Esophagus squamous epithelium (tissue), 4 donors: ENCODE measurements at regions not wholly inside any gene's neighbourhood (a gene's known extent, or its start where the extent isn't known, plus 50 kb on each side); places are given as distances from the start of the nearest gene placed in this dataset.

Experiments used
- POLR2A ChIP-seq, 4 donors: fragments of 450-650 bp; IDR thresholded peaks; one replicate each; pipeline ENCODE4 v1.6.1; 2017; ENCODE audit warnings: antibody characterized with exemption in 4 of 4, mild to moderate bottlenecking in 4 of 4, moderate library complexity in 3 of 4
- TF ChIP-seq, protein P1 (sequence below), 6 experiments: fragments of 450-650 bp in 4 of 6; fragments of 200-600 bp in 2 of 6; sonication (generic) in 2 of 6; IDR thresholded peaks; one replicate each; pipeline ENCODE4 v1.5.1; 2016 to 2019; ENCODE audit warnings: antibody characterized with exemption in 6 of 6, mild to moderate bottlenecking in 4 of 6, moderate library complexity in 4 of 6

DNA sequence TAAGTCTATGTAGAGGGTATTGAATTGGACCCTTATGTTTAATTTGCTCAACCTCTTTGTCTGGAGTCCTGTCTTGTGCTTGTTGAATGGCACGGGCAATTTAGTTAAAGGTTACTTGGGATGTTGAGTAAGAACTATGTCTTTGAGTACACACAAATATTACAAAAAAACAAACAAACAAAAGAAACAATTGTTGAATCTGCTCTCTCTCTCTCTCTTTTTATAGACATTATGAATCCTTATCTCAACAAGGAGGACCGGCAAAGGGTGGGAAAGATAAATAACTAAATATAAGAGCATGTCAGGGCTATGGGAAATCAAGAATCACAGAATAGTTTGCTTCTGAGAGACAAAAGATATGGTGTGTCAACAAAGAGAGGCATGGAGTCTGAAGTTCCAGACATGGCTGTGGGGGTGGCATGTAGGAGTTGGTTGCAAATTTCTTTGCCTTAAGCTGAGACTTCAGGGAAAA, 608.6 kb downstream of the UTRN start:
- TF ChIP-seq, protein P1, sequence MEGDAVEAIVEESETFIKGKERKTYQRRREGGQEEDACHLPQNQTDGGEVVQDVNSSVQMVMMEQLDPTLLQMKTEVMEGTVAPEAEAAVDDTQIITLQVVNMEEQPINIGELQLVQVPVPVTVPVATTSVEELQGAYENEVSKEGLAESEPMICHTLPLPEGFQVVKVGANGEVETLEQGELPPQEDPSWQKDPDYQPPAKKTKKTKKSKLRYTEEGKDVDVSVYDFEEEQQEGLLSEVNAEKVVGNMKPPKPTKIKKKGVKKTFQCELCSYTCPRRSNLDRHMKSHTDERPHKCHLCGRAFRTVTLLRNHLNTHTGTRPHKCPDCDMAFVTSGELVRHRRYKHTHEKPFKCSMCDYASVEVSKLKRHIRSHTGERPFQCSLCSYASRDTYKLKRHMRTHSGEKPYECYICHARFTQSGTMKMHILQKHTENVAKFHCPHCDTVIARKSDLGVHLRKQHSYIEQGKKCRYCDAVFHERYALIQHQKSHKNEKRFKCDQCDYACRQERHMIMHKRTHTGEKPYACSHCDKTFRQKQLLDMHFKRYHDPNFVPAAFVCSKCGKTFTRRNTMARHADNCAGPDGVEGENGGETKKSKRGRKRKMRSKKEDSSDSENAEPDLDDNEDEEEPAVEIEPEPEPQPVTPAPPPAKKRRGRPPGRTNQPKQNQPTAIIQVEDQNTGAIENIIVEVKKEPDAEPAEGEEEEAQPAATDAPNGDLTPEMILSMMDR (IDR thresholded peaks at IDR 0.05) = no peak
- no peak for TF ChIP-seq POLR2A (IDR thresholded peaks at IDR 0.05)
